Endothelial cell of umbilical vein (primary cell): ENCODE measurements at regions not wholly inside any gene's neighbourhood (a gene's known extent, or its start where the extent isn't known, plus 50 kb on each side); places are given as distances from the start of the nearest gene placed in this dataset.

Experiments used
- BruUV-seq: library from RNA; stranded (reverse); fragments of 400-500 nt; replicated peaks from 2 replicates; lab custom pipeline; 2021; lab: Mats Ljungman, UMichigan
- CTCF ChIA-PET: fragments of 300-600, 350-600 bp; sonication (Branson Sonifier 250); formaldehyde crosslinking; loops from one replicate; lab custom pipeline; 2021; ENCODE audit warnings: antibody characterized with exemption, inconsistent platforms; lab: Charles Lee
- POLR2A ChIA-PET: fragments of 300-600, 350-600 bp; sonication (Branson Sonifier 250); formaldehyde crosslinking; loops from one replicate; lab custom pipeline; 2021; ENCODE audit warnings: antibody characterized with exemption, inconsistent platforms; lab: Charles Lee
- DNase-seq: peaks from one replicate; pipeline ENCODE4 v3.0.0-alpha.2; 2011; ENCODE audit warnings: low read depth, low spot score
- FAIRE-seq: peaks from 2 replicates; lab custom pipeline; 2011; peaks lifted over from hg19 to GRCh38; lab: Jason Lieb, UNC
- H2AFZ ChIP-seq: 2 replicates; pipeline ENCODE4 v1.6.0; 2012; ENCODE audit warnings: low read depth, low read length, control low read depth, inconsistent platforms
- H3K27ac ChIP-seq: 2 replicates; pipeline ENCODE4 v1.5.1; 2011; ENCODE audit warnings: low read depth, mild to moderate bottlenecking, control low read depth, low read length, moderate library complexity; ENCODE audit not compliant: insufficient read depth
- H3K27me3 ChIP-seq, 2 experiments: 2 replicates each; pipeline versions ENCODE4 v1.6.0 to v1.6.1; 2011; ENCODE audit warnings: low read length in 2 of 2, mixed read lengths in 1 of 2; ENCODE audit not compliant: control insufficient read depth in 2 of 2, insufficient read depth in 2 of 2
- H3K36me3 ChIP-seq, 2 experiments: 2 replicates in 1 of 2; 3 replicates in 1 of 2; pipeline ENCODE4 v1.5.1; 2011; ENCODE audit warnings: low read length in 2 of 2, mild to moderate bottlenecking in 1 of 2, moderate library complexity in 1 of 2; ENCODE audit not compliant: control insufficient read depth in 2 of 2, insufficient read depth in 2 of 2; ENCODE audit errors: extremely low read depth in 1 of 2
- H3K4me1 ChIP-seq: 3 replicates; pipeline ENCODE4 v1.5.1; 2011; ENCODE audit warnings: mild to moderate bottlenecking, low read length; ENCODE audit not compliant: control insufficient read depth, insufficient read depth; ENCODE audit errors: extremely low read depth
- H3K4me2 ChIP-seq: 2 replicates; pipeline ENCODE4 v1.6.1; 2011; ENCODE audit warnings: low read length, control low read depth, mixed read lengths; ENCODE audit not compliant: insufficient read depth
- H3K4me3 ChIP-seq, 3 experiments: fragments of 200-600 bp in 1 of 3; sonication (generic), shearing (Covaris generic) in 1 of 3; replicated peaks in 1 of 3; 2 replicates each; pipeline ENCODE4 v1.5.1; 2011 to 2016; ENCODE audit warnings: control low read depth in 3 of 3, low read length in 3 of 3, mild to moderate bottlenecking in 2 of 3, inconsistent platforms in 1 of 3, low read depth in 1 of 3, moderate library complexity in 1 of 3; ENCODE audit not compliant: insufficient read depth in 1 of 3
- H3K79me2 ChIP-seq: 2 replicates; pipeline ENCODE4 v1.6.0; 2012; ENCODE audit warnings: low read length, inconsistent platforms; ENCODE audit not compliant: control insufficient read depth, insufficient read depth
- H3K9ac ChIP-seq: replicated peaks from 2 replicates; pipeline ENCODE3; 2011; ENCODE audit warnings: low read length, control low read depth; ENCODE audit not compliant: insufficient read depth; ENCODE audit errors: extremely low read depth
- H3K9me1 ChIP-seq: replicated peaks from 3 replicates; pipeline ENCODE4 v1.6.0; 2011; ENCODE audit warnings: mild to moderate bottlenecking, low read length; ENCODE audit not compliant: control insufficient read depth, insufficient read depth; ENCODE audit errors: extremely low read depth
- H3K9me3 ChIP-seq: replicated peaks from 2 replicates; pipeline ENCODE4 v1.5.1; 2012; ENCODE audit warnings: low read length, inconsistent platforms; ENCODE audit not compliant: control insufficient read depth, insufficient read depth
- H4K20me1 ChIP-seq: replicated peaks from 2 replicates; pipeline ENCODE3; 2011; ENCODE audit warnings: mild to moderate bottlenecking, low read length; ENCODE audit not compliant: control insufficient read depth, insufficient read depth; ENCODE audit errors: extremely low read depth
- CTCF ChIP-seq, 2 donors: IDR thresholded peaks; 1 replicate in 1 of 2; 2 replicates in 1 of 2; pipeline ENCODE4 v1.5.1; 2011; ENCODE audit warnings: low read length in 2 of 2, mild to moderate bottlenecking in 2 of 2, moderate library complexity in 2 of 2, control low read depth in 1 of 2, inconsistent platforms in 1 of 2, low read depth in 1 of 2; ENCODE audit not compliant: insufficient read depth in 1 of 2; ENCODE audit errors: extremely low read depth in 1 of 2
- EZH2 ChIP-seq: IDR thresholded peaks from 2 replicates; pipeline ENCODE4 v1.6.1; 2012; ENCODE audit warnings: borderline replicate concordance, low read depth, mild to moderate bottlenecking, moderate library complexity, low read length, inconsistent platforms; ENCODE audit not compliant: severe bottlenecking
- FOS ChIP-seq: IDR thresholded peaks from 2 replicates; pipeline ENCODE4 v1.6.1; 2011; ENCODE audit warnings: mild to moderate bottlenecking, low read length, moderate library complexity, borderline replicate concordance; ENCODE audit not compliant: insufficient read depth
- GATA2 ChIP-seq: IDR thresholded peaks from 2 replicates; pipeline ENCODE4 v1.7.0; 2011; ENCODE audit warnings: low read depth, mild to moderate bottlenecking, moderate library complexity, mixed read lengths, low read length; ENCODE audit not compliant: insufficient read length, insufficient read depth
- JUN ChIP-seq: IDR thresholded peaks from 2 replicates; pipeline ENCODE4 v1.6.1; 2011; ENCODE audit warnings: borderline replicate concordance, low read depth; ENCODE audit not compliant: insufficient read length, insufficient read depth
- MAX ChIP-seq: IDR thresholded peaks from 2 replicates; pipeline ENCODE4 v1.6.1; 2011; ENCODE audit not compliant: insufficient read depth, insufficient read length
- MYC ChIP-seq: IDR thresholded peaks from one replicate; pipeline ENCODE4 v1.6.1; 2011; ENCODE audit warnings: mild to moderate bottlenecking, low read depth, low read length
- POLR2A ChIP-seq: IDR thresholded peaks from 2 replicates; pipeline ENCODE4 v1.6.1; 2012; ENCODE audit warnings: low read depth, mild to moderate bottlenecking, control low read depth, low read length
- POLR2AphosphoS5 ChIP-seq: IDR thresholded peaks from 2 replicates; pipeline ENCODE4 v1.6.1; 2012; ENCODE audit warnings: low read depth, mild to moderate bottlenecking, control low read depth, low read length, moderate library complexity; ENCODE audit not compliant: insufficient read depth
- dilution Hi-C: fragments of 300-500 bp; cut with MboI; formaldehyde crosslinking; loops from one replicate; pipeline ENCODE4 v1.15.0; 2019; ENCODE audit warnings: low sequenced_read_pairs; ENCODE audit not compliant: extremely low pct_ligation_motif_present
- intact Hi-C: fragments of 100-400 bp; cut with micrococcal nuclease; formaldehyde crosslinking; loops from one replicate; pipeline ENCODE4 v1.10.0; 2022

- dilution Hi-C loops, result no loop called here
- H2AFZ ChIP-seq, result no peak overlapping the region
- ChIA-PET CTCF (no interaction called here), POLR2A (no interaction called here)
- H3K79me2 ChIP-seq, result no peaks in the 10 kb centered on the region
- no peaks in the 10 kb centered on the region for H3K9me1 ChIP-seq
- FAIRE-seq (no peak), DNase-seq (no peak)
- peaks cover 2% of the 10 kb centered on the region for H3K9me3 ChIP-seq
- H3K4me2 ChIP-seq, result no peak overlapping the region
- TF ChIP-seq MAX (no peak), POLR2A (no peak), MYC (no peak), POLR2AphosphoS5 (no peak)
- H3K27ac ChIP-seq, result no peak overlapping the region
- no peak overlapping the region for H3K9ac ChIP-seq
- H3K4me3 ChIP-seq, result no peak overlapping the region
- BruUV-seq, result no TSS peak
- no peaks in the 10 kb centered on the region for H3K4me1 ChIP-seq
- H4K20me1 ChIP-seq, result no peaks in the 10 kb centered on the region
- intact Hi-C loops, result no loop called here
- H3K27me3 ChIP-seq, result no peaks in the 10 kb centered on the region
- no peaks in the 10 kb centered on the region for H3K36me3 ChIP-seq
Measured at GRCh38 chr5:87951661-87952060, 317.0 kb downstream of the TMEM161B start.

- intact Hi-C loops (no loop called here), dilution Hi-C loops (no loop called here)
- FAIRE-seq, result no peak
- no peaks in the 10 kb centered on the region for H3K4me1 ChIP-seq
- H3K36me3 ChIP-seq, result no peaks in the 10 kb centered on the region
- no peaks in the 10 kb centered on the region for H4K20me1 ChIP-seq
- H3K4me2 ChIP-seq, result no peak overlapping the region
- H3K4me3 ChIP-seq, result no peak overlapping the region
- no peaks in the 10 kb centered on the region for H3K79me2 ChIP-seq
- no peak overlapping the region for H3K9ac ChIP-seq
- H3K9me1 ChIP-seq, result no peaks in the 10 kb centered on the region
- CTCF ChIA-PET, result no interaction called here
- H3K9me3 ChIP-seq, result peaks cover 4% of the 10 kb centered on the region
- no peak for DNase-seq
- TF ChIP-seq EZH2 (no peak), POLR2AphosphoS5 (no peak), MYC (no peak), GATA2 (no peak), POLR2A (no peak), JUN (no peak), CTCF (IDR thresholded peaks at IDR 0.05; ENCODE audit: extremely low read depth in 1 of 2, insufficient read depth in 1 of 2, low read depth in 1 of 2, low read length in 2 of 2) (no peak), MAX (no peak), FOS (no peak)
- no TSS peak for BruUV-seq
- POLR2A ChIA-PET, result no interaction called here
- no peak overlapping the region for H3K27ac ChIP-seq
- H2AFZ ChIP-seq, result no peak overlapping the region
- no peaks in the 10 kb centered on the region for H3K27me3 ChIP-seq
Measured at GRCh38 chr5:87949676-87950631, 318.7 kb downstream of the TMEM161B start.
